Coronary artery (tissue), 2 donors: ENCODE measurements at regions not wholly inside any gene's neighbourhood (a gene's known extent, or its start where the extent isn't known, plus 50 kb on each side); places are given as distances from the start of the nearest gene placed in this dataset.
A peak's percentile ranks its signal among the peaks of the same experiment; 100 is the strongest.

Experiments used
- DNase-seq: peaks from one replicate; pipeline ENCODE4 v3.0.0-alpha.2; 2017; ENCODE audit warnings: low spot score
- H3K27ac ChIP-seq, 2 donors: fragments of 200-600 bp; sonication (generic); one replicate each; pipeline ENCODE4 v1.5.1; 2016 to 2019
- H3K4me3 ChIP-seq: fragments of 200-600 bp; sonication (generic); 2 replicates; pipeline ENCODE4 v1.5.1; 2016; ENCODE audit warnings: mild to moderate bottlenecking, moderate library complexity
- CTCF ChIP-seq: fragments of 200-600 bp; sonication (generic); IDR thresholded peaks from one replicate; pipeline ENCODE4 v1.5.1; 2019; ENCODE audit warnings: antibody characterized with exemption

- Histone ChIP-seq H3K4me3 (no peak overlapping the region), H3K27ac (no peak overlapping the region)
- TF ChIP-seq CTCF = no peak
- DNase-seq = peak; percentile 64
Measured at GRCh38 chr11:64457416-64458010, 98.2 kb upstream of the SLC22A11 start.

- Histone ChIP-seq H3K4me3 (no peak overlapping the region), H3K27ac (no peak overlapping the region)
- DNase-seq = peak; percentile 46
- no peak for TF ChIP-seq CTCF
Measured at GRCh38 chr11:64458997-64459396, 96.7 kb upstream of the SLC22A11 start.

- no peak for TF ChIP-seq CTCF
- Histone ChIP-seq H3K4me3 (no peak overlapping the region), H3K27ac (no peak overlapping the region)
- DNase-seq = no peak
Measured at GRCh38 chr11:64459609-64460008, 96.1 kb upstream of the SLC22A11 start.

- no peak for TF ChIP-seq CTCF
- peak; percentile 40 for DNase-seq
- Histone ChIP-seq H3K4me3 (no peak overlapping the region), H3K27ac (no peak overlapping the region)
Measured at GRCh38 chr11:64461081-64461480, 94.7 kb upstream of the SLC22A11 start.

- no peak overlapping the region for H3K4me3 ChIP-seq
- TF ChIP-seq CTCF = no peak
- DNase-seq = peak; percentile 28
- H3K27ac ChIP-seq = no peak overlapping the region
Measured at GRCh38 chr11:64466115-64466718, 89.5 kb upstream of the SLC22A11 start.

- DNase-seq = no peak
- TF ChIP-seq CTCF = no peak
Measured at GRCh38 chr11:64469288-64469687, 86.5 kb upstream of the SLC22A11 start.

More at GRCh38 chr11:64469288-64469687, 86.5 kb upstream of the SLC22A11 start:
- Histone ChIP-seq H3K4me3 (no peak overlapping the region), H3K27ac (no peak overlapping the region)
